Hypothalamus (tissue), 51 donors: ENCODE measurements at regions not wholly inside any gene's neighbourhood (a gene's known extent, or its start where the extent isn't known, plus 50 kb on each side); places are given as distances from the start of the nearest gene placed in this dataset.

Source experiments
- DNase-seq, 51 donors: peaks; one replicate each; lab custom pipeline; 2025; lab: John Stamatoyannopoulos, UW

DNA sequence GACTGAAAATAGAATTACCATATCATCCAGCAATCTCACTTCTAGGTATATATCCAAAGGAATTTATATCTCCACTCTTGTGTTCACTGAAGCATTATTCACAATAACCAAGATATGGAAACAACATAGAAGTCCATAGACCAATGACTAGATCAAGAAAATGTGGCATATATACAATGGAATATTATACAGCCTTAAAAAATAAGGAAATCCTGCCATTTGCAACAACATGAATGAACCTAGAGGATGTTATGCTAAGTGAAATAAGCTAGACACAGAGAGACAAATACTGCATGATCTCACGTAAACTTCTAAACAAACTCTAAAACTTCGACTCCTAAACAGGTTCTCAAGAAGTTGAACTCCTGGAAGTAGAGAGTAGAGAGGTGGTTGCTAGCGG is 254.5 kb downstream of the SKIDA1 start:
- DNase-seq = no peak

DNA sequence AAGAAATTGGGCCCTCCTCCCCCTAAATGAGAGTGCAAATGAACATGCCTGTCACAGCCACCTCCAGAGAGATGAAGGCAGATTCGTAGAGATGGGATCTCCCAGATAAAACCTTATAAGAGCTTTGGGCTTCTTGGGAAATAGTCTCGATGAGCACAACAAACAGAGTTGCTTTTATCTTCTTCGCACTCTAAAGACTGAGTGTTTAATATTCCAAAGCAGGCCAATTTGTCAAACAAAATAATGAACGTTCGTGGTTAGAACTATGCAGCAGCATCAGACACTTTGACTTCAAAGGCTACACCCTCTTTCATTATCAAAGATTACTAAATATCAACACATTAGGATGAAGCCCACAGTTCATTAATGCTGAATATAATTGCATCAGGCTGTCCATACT is 256.2 kb downstream of the SKIDA1 start:
- no peak for DNase-seq

GRCh38 chr10:21265622-21266021 is 259.9 kb downstream of the SKIDA1 start:
- no peak for DNase-seq

DNA sequence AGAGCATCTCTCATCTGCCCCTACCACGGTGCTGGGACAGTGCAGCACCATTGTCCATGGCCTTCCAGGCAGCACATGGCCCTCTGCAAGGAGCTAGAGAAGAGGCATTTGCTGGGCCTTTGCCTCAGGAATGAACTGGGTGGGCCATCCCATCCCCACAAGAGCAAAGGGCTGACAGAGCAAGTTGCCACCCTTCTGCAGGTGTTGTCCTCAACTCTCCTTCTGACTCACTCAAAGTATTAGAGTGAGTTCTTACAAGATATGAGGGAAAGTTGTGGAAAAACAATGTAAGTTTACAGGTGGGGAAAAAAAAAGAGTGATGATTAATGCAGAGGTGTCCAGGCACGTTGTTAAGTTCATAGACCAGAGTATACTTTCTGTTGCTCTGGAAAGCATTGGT is 261.2 kb downstream of the SKIDA1 start:
- DNase-seq = no peak

DNA sequence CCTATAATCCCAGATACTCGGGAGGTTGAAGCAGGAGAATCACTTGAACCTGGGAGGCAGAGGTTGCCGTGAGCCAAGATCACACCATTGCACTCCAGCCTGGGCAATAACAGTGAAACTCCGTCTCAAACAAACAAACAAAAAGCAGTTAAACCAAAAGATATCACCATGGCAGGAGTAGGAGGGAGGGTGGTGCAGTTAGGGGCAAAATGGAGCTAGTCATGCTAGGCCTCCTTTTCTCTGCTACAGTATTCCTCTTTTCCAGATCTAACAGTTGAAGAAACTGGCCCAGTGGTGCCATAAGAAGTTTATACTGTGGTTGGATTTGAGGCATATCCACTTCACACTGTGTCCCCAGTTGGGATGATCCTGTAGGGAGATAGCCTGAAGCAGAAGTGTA is 261.6 kb downstream of the SKIDA1 start:
- no peak for DNase-seq

DNA sequence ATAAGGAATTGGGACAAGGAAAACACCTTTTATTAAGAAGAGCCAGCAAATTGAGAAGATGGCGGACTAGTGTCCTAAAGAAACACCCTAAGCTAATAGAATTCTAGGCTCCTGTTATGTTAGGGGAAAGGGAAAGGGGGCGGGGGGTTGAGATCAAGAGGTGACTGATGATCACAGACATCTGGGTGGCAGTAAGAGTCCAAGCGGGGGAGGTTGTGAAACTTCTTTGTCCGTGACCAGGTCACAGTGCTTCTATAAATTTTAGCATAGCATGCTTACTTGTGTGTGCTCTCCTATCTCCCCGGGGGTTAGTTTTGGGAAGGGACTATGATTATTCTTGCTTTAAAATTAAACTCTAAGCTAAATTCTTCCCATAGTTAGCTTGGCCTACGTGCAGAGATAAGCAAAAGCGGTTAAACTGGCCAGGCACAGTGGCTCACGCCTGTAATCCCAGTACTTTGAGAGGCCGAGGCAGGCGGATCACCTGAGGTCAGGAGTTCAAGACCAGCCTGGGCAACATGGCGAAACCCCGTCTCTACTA is 262.1 kb downstream of the SKIDA1 start:
- DNase-seq = no peak

DNA sequence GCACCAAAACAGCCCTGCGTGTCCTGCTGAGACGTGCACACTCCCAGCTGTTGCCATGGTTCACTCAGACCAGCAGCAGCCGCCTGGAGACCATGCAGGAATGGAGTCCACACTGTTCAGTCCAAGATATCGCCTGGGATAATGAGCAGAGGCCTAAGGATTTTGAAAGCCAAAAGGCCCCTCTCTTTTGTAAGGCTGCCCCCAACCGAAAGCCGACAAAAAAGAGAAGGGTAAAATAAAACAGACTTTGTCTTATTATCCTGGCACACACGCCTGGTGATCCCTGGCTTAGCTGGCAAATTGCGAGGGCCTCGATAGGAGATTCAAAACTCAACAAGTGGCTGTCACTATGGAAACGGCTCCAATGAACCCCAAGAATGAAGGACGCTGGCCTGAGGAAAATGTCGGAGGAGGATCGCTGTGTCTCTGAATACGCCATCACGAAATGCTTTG is 263.6 kb downstream of the SKIDA1 start:
- peak in 33 of 51 donors; percentile 1 to 79 (median 49) for DNase-seq

DNA sequence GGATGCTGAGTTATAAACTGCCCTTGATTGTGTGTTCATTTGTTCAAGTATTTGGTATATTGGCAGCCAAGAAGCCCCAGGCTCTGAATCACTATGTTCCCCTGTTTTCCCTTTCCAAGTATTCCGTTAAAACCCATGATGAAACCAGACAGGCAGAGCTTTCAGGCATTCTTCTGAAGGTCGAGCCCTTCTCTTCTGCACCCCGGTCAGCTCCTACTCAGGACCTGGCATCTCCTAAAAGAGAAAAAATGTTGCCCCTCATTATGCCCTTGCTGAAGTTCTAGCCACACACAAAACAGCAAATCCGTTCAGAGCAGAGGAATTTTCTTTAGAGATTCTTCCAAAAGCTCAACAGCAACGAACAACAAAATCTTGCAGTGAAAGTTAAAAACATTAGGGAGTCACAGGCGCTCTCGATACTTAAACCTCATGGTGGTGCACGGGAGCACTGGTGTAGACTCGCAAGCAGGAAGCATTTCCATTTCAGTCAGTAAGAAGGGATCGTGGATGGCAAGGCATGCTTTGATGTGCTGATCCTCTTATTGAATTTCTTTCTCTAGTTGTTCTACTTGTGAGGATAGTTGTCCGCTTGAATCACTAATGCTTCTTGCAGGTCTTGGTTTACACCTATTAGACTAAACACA is 264.9 kb downstream of the SKIDA1 start:
- peak in 16 of 51 donors; percentile 4 to 49 (median 22) for DNase-seq

- peak in 11 of 51 donors; percentile 1 to 17 (median 10) for DNase-seq
These were observed 265.4 kb downstream of the SKIDA1 start for GRCh38 chr10:21260066-21260465.

DNA sequence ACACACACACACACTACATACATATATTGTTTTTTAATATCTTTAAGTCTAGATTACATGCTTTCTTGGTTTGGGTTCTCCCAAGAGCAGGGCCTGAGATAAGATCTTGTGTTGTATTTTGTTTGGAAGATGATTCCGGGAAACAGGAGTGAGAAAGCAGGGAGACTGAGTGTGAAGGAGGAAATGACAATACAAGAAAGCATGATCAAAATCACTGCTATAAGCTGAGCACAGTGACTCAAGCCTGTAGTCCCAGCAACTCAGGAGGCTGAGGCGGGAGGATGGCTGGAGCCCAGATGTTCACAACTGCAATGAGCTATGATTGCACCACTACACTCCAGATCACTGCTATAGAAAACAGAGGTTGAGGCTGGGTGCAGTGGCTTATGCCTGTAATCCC is 267.6 kb downstream of the SKIDA1 start:
- DNase-seq = no peak

DNA sequence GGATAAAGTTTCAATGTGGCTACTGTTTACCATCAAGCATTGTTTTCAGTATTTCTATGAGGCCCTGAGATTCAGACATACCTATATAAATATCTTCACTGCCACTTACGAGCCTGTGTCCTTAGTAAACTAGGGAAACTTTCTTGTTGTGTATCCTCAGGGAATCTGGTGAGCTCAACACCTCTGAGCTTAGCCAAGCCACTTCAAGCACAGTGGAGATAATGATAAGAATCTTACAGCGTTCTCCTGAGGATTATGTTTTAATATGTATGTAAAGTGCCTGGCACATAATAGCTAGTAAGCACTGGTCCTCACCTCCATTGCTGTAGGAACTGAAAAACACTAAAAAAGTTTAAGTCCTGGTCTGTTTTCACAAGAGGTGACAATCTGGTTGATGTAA is 268.3 kb downstream of the SKIDA1 start:
- no peak for DNase-seq

DNA sequence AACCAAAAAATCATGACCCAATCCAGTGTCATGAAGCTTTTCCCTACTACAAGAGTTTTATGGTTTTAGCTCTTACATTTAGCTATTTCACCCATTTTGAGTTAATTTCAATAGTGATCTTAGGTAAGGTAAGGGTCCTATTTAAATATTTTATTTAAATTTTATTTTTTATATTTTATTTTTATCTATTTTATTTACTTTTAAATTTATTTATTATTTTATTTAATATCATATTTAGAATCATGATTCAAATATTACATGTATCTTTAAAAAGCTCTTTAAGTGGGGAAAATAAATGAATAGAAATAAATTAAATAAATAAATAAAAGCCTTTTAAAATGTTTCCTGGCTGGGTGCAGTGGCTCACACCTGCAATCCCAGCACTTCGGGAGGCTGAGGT is 276.0 kb downstream of the SKIDA1 start:
- no peak for DNase-seq

DNA sequence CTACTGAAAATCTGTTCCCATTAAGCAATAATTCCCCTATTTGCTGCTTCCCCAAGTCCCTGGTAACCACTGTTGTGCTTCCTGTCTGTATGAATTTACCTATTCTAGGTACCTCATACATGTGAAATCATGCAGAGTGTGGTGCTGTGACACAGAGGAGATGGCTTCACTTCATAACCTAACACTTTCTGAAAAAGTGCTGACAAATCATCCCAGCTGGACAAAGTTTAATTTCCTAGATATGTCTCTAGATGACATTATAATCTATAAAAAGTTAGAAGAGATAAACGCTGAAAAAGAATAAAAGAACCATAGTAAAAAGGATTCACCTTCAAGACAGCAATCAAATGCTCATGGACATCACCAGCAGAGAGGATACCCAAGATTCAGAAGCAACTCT is 277.9 kb downstream of the SKIDA1 start:
- DNase-seq = no peak

DNA sequence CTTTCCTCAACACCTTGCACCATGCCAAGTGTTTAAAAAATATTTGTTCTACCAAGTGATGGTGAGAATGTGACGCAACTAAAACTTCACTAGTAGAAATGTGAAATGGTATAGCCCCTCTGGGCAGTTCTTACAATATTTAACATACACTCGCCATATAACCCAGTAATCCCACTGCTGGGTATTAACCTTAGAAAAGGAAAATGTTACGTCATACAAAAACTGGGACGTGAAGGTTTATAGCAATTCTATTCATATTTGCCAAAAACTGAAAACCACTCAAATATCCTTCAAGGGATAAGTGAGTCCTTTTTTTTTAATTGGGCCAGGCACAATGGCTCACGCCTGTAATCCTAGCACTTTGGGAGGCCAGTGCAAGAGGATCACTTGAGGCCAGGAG is 279.3 kb downstream of the SKIDA1 start:
- no peak for DNase-seq

GRCh38 chr10:21243748-21244257 is 281.7 kb downstream of the SKIDA1 start:
- DNase-seq = no peak

GRCh38 chr10:21242915-21243314 is 282.6 kb downstream of the SKIDA1 start:
- DNase-seq = no peak

- no peak for DNase-seq
These were observed 286.8 kb downstream of the SKIDA1 start for GRCh38 chr10:21238717-21239116.

DNA sequence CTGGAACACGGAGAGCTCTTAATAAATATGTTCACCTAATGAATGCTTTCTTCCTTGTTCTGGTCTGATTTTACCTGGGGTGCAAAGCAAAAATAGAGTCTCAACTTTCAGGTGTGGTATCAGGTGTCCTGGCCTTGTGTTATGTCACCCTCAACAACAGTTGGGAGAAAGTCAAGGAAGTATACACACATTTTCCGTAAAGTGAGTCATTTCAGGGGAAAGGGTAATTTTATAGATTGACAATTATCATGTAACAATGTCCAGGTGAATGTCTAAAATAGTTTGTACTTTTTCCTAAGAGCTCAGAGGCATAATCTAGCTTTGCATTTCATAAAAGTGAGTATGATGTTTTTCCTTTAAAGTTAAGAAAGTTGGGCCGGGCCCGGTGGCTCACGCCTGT is 287.4 kb downstream of the SKIDA1 start:
- no peak for DNase-seq

DNA sequence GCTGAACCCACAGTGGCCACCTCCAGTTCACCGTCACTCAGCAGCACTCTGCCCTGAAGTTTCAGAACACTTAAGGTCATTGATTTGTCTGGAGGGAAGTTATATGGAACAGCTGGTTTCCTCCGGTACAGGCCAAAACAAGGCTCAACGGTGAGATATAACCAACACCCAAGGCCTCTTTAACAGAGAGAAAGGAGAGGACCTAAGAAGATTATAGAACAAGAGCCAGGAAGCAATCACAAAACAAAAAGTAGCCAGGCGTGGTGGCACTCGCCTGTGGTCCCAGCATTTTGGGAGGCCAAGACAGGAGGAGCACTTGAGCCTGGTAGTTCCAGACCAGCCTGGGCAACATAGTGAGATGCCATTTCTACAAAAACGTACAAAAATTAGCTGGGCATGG is 290.7 kb downstream of the SKIDA1 start:
- DNase-seq = no peak

- no peak for DNase-seq
These were observed 295.3 kb downstream of the SKIDA1 start for GRCh38 chr10:21230219-21230618.

GRCh38 chr10:21217748-21218367 is 307.6 kb downstream of the SKIDA1 start:
- no peak for DNase-seq

- DNase-seq = peak in 4 of 51 donors; percentile 2 to 24 (median 7)
These were observed 308.4 kb downstream of the SKIDA1 start for GRCh38 chr10:21217107-21217506.
